ENCODE measurements at regions not wholly inside any gene's neighbourhood (a gene's known extent, or its start where the extent isn't known, plus 50 kb on each side); places are given as distances from the start of the nearest gene placed in this dataset.

GRCh38 chr4:30790123-30790522 is 70.0 kb downstream of the PCDH7 start (continued):
- TF ChIP-seq ATF3 (IDR thresholded peaks at IDR 0.05) (no peak), POLR2A (IDR thresholded peaks at IDR 0.05; ENCODE audit: borderline replicate concordance, extremely low read depth, insufficient read depth, insufficient read length) (no peak), FOSL1 (IDR thresholded peaks at IDR 0.05; ENCODE audit: low read depth) (0 out of 2 replicates have a peak, but pooled peaks have one; percentile 7), SIN3A (IDR thresholded peaks at IDR 0.05; ENCODE audit: low read depth) (no peak), TCF7L2 (IDR thresholded peaks at IDR 0.05; ENCODE audit: borderline replicate concordance, extremely low read depth, insufficient read depth, insufficient read length) (no peak), POLR2AphosphoS5 (IDR thresholded peaks at IDR 0.05; ENCODE audit: low read depth, low read length) (no peak), RAD21 (IDR thresholded peaks at IDR 0.05; ENCODE audit: low read depth) (no peak)
- TF ChIP-seq, protein P1, sequence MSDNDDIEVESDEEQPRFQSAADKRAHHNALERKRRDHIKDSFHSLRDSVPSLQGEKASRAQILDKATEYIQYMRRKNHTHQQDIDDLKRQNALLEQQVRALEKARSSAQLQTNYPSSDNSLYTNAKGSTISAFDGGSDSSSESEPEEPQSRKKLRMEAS (IDR thresholded peaks at IDR 0.05): 0 out of 2 replicates have a peak, but pooled peaks have one; percentile 26
- TF ChIP-seq, protein P2, sequence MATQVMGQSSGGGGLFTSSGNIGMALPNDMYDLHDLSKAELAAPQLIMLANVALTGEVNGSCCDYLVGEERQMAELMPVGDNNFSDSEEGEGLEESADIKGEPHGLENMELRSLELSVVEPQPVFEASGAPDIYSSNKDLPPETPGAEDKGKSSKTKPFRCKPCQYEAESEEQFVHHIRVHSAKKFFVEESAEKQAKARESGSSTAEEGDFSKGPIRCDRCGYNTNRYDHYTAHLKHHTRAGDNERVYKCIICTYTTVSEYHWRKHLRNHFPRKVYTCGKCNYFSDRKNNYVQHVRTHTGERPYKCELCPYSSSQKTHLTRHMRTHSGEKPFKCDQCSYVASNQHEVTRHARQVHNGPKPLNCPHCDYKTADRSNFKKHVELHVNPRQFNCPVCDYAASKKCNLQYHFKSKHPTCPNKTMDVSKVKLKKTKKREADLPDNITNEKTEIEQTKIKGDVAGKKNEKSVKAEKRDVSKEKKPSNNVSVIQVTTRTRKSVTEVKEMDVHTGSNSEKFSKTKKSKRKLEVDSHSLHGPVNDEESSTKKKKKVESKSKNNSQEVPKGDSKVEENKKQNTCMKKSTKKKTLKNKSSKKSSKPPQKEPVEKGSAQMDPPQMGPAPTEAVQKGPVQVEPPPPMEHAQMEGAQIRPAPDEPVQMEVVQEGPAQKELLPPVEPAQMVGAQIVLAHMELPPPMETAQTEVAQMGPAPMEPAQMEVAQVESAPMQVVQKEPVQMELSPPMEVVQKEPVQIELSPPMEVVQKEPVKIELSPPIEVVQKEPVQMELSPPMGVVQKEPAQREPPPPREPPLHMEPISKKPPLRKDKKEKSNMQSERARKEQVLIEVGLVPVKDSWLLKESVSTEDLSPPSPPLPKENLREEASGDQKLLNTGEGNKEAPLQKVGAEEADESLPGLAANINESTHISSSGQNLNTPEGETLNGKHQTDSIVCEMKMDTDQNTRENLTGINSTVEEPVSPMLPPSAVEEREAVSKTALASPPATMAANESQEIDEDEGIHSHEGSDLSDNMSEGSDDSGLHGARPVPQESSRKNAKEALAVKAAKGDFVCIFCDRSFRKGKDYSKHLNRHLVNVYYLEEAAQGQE (IDR thresholded peaks at IDR 0.05; ENCODE audit: low read depth): no peak

- ATAC-seq: no peak
- Histone ChIP-seq H3K9ac (ENCODE audit: low read length) (peak overlapping the region; percentile 70), H3K79me2 (ENCODE audit: insufficient read depth, low read length) (peaks cover 37% of the 10 kb centered on the region), H3K9me3 (ENCODE audit: control insufficient read depth in 1 of 2, insufficient read depth in 1 of 2, low read depth in 1 of 2, low read length in 2 of 2) (no peaks in the 10 kb centered on the region), H3K27ac (ENCODE audit: low read depth, low read length) (peak overlapping the region; percentile 100), H2AFZ (ENCODE audit: low read depth, low read length, poor library complexity, severe bottlenecking) (no peak overlapping the region), H3K4me2 (ENCODE audit: low read length) (peak overlapping the region; percentile 63), H3K27me3 (ENCODE audit: insufficient read depth, low read length) (no peaks in the 10 kb centered on the region), H3K4me3 (replicated peaks in 1 of 2; ENCODE audit: low read depth in 1 of 2, low read length in 2 of 2) (no peak overlapping the region), H3K4me1 (ENCODE audit: control insufficient read depth in 1 of 2, insufficient read depth in 2 of 2, low read length in 2 of 2) (peaks cover 85 to 100% of the 10 kb centered on the region in 2 experiments), H3K36me3 (ENCODE audit: control insufficient read depth in 1 of 2, insufficient read depth in 2 of 2, low read length in 2 of 2) (no peaks in the 10 kb centered on the region), H3K9me2 (ENCODE audit: insufficient read depth) (no peaks in the 10 kb centered on the region), H4K20me1 (ENCODE audit: insufficient read depth) (no peaks in the 10 kb centered on the region)
- ChIA-PET POLR2A (interaction anchor here (1.1 to 1.5 kb wide), 3 partner anchors 32 to 37 kb away, joined by 3 to 6 read pairs (median 4); no protein-coding TSS in a partner anchor), CTCF (no interaction called here), RAD21 (ENCODE audit: low non-redundant PET in 1 of 2, low total read pairs in 2 of 2, uncharacterized antibody in 2 of 2, unreplicated experiment in 2 of 2) (no interaction called here)
- DNase-seq (ENCODE audit: low read depth, low spot score): no peak
- intact Hi-C loops (cut with micrococcal nuclease): no loop called here
- BruUV-seq (replicated peaks): no TSS peak
- TF ChIP-seq SRF (IDR thresholded peaks at IDR 0.05; ENCODE audit: low read depth) (no peak), ATF3 (IDR thresholded peaks at IDR 0.05) (no peak), SIN3A (IDR thresholded peaks at IDR 0.05; ENCODE audit: low read depth) (no peak)
- TF ChIP-seq, protein P2 (IDR thresholded peaks at IDR 0.05; ENCODE audit: low read depth): no peak
These were observed 70.8 kb downstream of the PCDH7 start for GRCh38 chr4:30790998-30791397.

All from HCT116 (cell line).